GM23248 (cell line): ENCODE measurements at regions not wholly inside any gene's neighbourhood (a gene's known extent, or its start where the extent isn't known, plus 50 kb on each side); places are given as distances from the start of the nearest gene placed in this dataset.

Experiments used
- EZH2 ChIP-seq: fragments of 200-600 bp; sonication (generic); IDR thresholded peaks from 2 replicates; pipeline ENCODE4 v1.6.1; 2018; ENCODE audit warnings: antibody characterized with exemption, mild to moderate bottlenecking; ENCODE audit not compliant: insufficient read depth, poor library complexity, severe bottlenecking
- EZH2phosphoT487 ChIP-seq: fragments of 200-600 bp; sonication (generic); IDR thresholded peaks from 2 replicates; pipeline ENCODE4 v1.6.1; 2018; ENCODE audit warnings: antibody characterized with exemption, moderate library complexity, mild to moderate bottlenecking, low read depth; ENCODE audit not compliant: insufficient read depth

GRCh38 chr1:219555031-219555692 is 57.7 kb downstream of the ZC3H11B start:
- TF ChIP-seq EZH2 (no peak), EZH2phosphoT487 (no peak)
